Kidney tubule cell (primary cell): ENCODE measurements at regions not wholly inside any gene's neighbourhood (a gene's known extent, or its start where the extent isn't known, plus 50 kb on each side); places are given as distances from the start of the nearest gene placed in this dataset.

Experiments
- DNase-seq: peaks from one replicate; pipeline ENCODE4 v3.0.0-alpha.2; 2018; ENCODE audit warnings: low spot score

- DNase-seq: no peak
These were observed 277.2 kb upstream of the CCL2 start for GRCh38 chr17:33977729-33978514.

GRCh38 chr17:33978889-33979288, 276.2 kb upstream of the CCL2 start:
- DNase-seq: no peak

- no peak for DNase-seq
These were observed 274.9 kb upstream of the CCL2 start for GRCh38 chr17:33980193-33980592.

- DNase-seq: no peak
These were observed 273.1 kb upstream of the CCL2 start for GRCh38 chr17:33981711-33982601.

GRCh38 chr17:33982909-33983308, 272.2 kb upstream of the CCL2 start:
- DNase-seq: no peak

- DNase-seq: no peak
These were observed 271.1 kb upstream of the CCL2 start for GRCh38 chr17:33983824-33984574.

- DNase-seq: no peak
These were observed 269.0 kb upstream of the CCL2 start for GRCh38 chr17:33986088-33986487.

GRCh38 chr17:33986566-33986965, 268.5 kb upstream of the CCL2 start:
- no peak for DNase-seq

- no peak for DNase-seq
These were observed 267.9 kb upstream of the CCL2 start for GRCh38 chr17:33987162-33987561.

GRCh38 chr17:33989361-33990148, 265.5 kb upstream of the CCL2 start:
- DNase-seq: no peak

GRCh38 chr17:33990943-33991706, 264.0 kb upstream of the CCL2 start:
- peak; percentile 13 for DNase-seq

GRCh38 chr17:33992113-33992512, 263.0 kb upstream of the CCL2 start:
- DNase-seq: no peak

- DNase-seq: no peak
These were observed 254.4 kb upstream of the CCL2 start for GRCh38 chr17:34000639-34001038.

GRCh38 chr17:34001246-34001645, 253.8 kb upstream of the CCL2 start:
- DNase-seq: no peak

GRCh38 chr17:34006126-34006525, 249.0 kb upstream of the CCL2 start:
- no peak for DNase-seq

GRCh38 chr17:34008125-34008524, 247.0 kb upstream of the CCL2 start:
- no peak for DNase-seq

- DNase-seq: peak; percentile 59
These were observed 245.2 kb upstream of the CCL2 start for GRCh38 chr17:34009912-34010311.

GRCh38 chr17:34010534-34010933, 244.6 kb upstream of the CCL2 start:
- no peak for DNase-seq

GRCh38 chr17:34011599-34011998, 243.5 kb upstream of the CCL2 start:
- DNase-seq: no peak

- DNase-seq: no peak
These were observed 242.2 kb upstream of the CCL2 start for GRCh38 chr17:34012709-34013375.
